Astrocyte (in vitro differentiated cells and primary cell): ENCODE measurements at regions not wholly inside any gene's neighbourhood (a gene's known extent, or its start where the extent isn't known, plus 50 kb on each side); places are given as distances from the start of the nearest gene placed in this dataset.

ENCODE experiments used
- DNase-seq: peaks from one replicate; pipeline ENCODE4 v3.0.0-alpha.2; 2010; ENCODE audit warnings: low read depth
- FAIRE-seq: peaks from 2 replicates; lab custom pipeline; 2011; peaks lifted over from hg19 to GRCh38; lab: Jason Lieb, UNC
- H2AFZ ChIP-seq: 2 replicates; pipeline ENCODE4 v1.6.0; 2012; ENCODE audit warnings: low read depth, low read length, inconsistent platforms
- H3K27ac ChIP-seq: 2 replicates; pipeline ENCODE4 v1.5.1; 2011; ENCODE audit warnings: low read depth, low read length, inconsistent platforms
- H3K27me3 ChIP-seq: 2 replicates; pipeline ENCODE4 v1.6.0; 2011; ENCODE audit warnings: low read length, inconsistent platforms; ENCODE audit not compliant: insufficient read depth
- H3K36me3 ChIP-seq: 2 replicates; pipeline ENCODE4 v1.5.1; 2011; ENCODE audit warnings: low read length, inconsistent platforms; ENCODE audit not compliant: insufficient read depth
- H3K4me1 ChIP-seq: 2 replicates; pipeline ENCODE4 v1.5.1; 2011; ENCODE audit warnings: low read length, inconsistent platforms; ENCODE audit not compliant: insufficient read depth
- H3K4me2 ChIP-seq: 2 replicates; pipeline ENCODE4 v1.6.0; 2012; ENCODE audit warnings: low read length, inconsistent platforms
- H3K4me3 ChIP-seq: 2 replicates; pipeline ENCODE4 v1.5.1; 2011; ENCODE audit warnings: low read depth, mild to moderate bottlenecking, low read length, inconsistent platforms; ENCODE audit not compliant: insufficient read depth
- H3K79me2 ChIP-seq: 2 replicates; pipeline ENCODE4 v1.6.0; 2012; ENCODE audit warnings: mild to moderate bottlenecking, low read length, inconsistent platforms; ENCODE audit not compliant: insufficient read depth
- H3K9ac ChIP-seq: 2 replicates; pipeline ENCODE4 v1.6.0; 2012; ENCODE audit warnings: mild to moderate bottlenecking, low read length, inconsistent platforms
- H3K9me3 ChIP-seq: 2 replicates; pipeline ENCODE4 v1.5.1; 2012; ENCODE audit warnings: low read depth, mild to moderate bottlenecking, low read length, inconsistent platforms; ENCODE audit not compliant: insufficient read depth
- H4K20me1 ChIP-seq: 2 replicates; pipeline ENCODE4 v1.6.0; 2012; ENCODE audit warnings: low read length, inconsistent platforms; ENCODE audit not compliant: insufficient read depth
- H3K27ac Mint-ChIP-seq: one replicate; pipeline ENCODE4 v1.8.0; 2021; ENCODE audit warnings: mild to moderate bottlenecking, mixed read lengths; ENCODE audit not compliant: unreplicated experiment
- H3K27me3 Mint-ChIP-seq: one replicate; pipeline ENCODE4 v1.8.0; 2021; ENCODE audit warnings: low read depth, mixed read lengths; ENCODE audit not compliant: unreplicated experiment
- H3K36me3 Mint-ChIP-seq: one replicate; pipeline ENCODE4 v1.8.0; 2021; ENCODE audit warnings: low read depth, mixed read lengths; ENCODE audit not compliant: unreplicated experiment
- H3K4me1 Mint-ChIP-seq: one replicate; pipeline ENCODE4 v1.8.0; 2021; ENCODE audit warnings: low read depth, mixed read lengths; ENCODE audit not compliant: unreplicated experiment
- H3K4me3 Mint-ChIP-seq: one replicate; pipeline ENCODE4 v1.8.0; 2021; ENCODE audit warnings: mild to moderate bottlenecking, moderate library complexity, mixed read lengths; ENCODE audit not compliant: unreplicated experiment
- H3K9me3 Mint-ChIP-seq: one replicate; pipeline ENCODE4 v1.8.0; 2021; ENCODE audit warnings: mild to moderate bottlenecking, mixed read lengths; ENCODE audit not compliant: unreplicated experiment
- EZH2 ChIP-seq: IDR thresholded peaks from 2 replicates; pipeline ENCODE4 v1.6.1; 2012; ENCODE audit warnings: mild to moderate bottlenecking, low read length, inconsistent platforms; ENCODE audit not compliant: insufficient read depth
- TF ChIP-seq, protein P1 (sequence below): IDR thresholded peaks from 2 replicates; pipeline ENCODE4 v1.5.1; 2011; ENCODE audit warnings: low read depth, mild to moderate bottlenecking, inconsistent platforms, low read length, moderate library complexity; ENCODE audit not compliant: insufficient read depth

- no peak overlapping the region for H3K27ac ChIP-seq
- no peak for FAIRE-seq
Measured at GRCh38 chr22:34015642-34016041, 95.4 kb upstream of the LARGE1 start.

GRCh38 chr22:34017205-34017604 is 96.9 kb upstream of the LARGE1 start:
- H3K4me1 Mint-ChIP-seq: no peaks in the 10 kb centered on the region
- Histone ChIP-seq H3K36me3 (no peaks in the 10 kb centered on the region), H3K27ac (no peak overlapping the region), H3K4me1 (no peaks in the 10 kb centered on the region), H3K4me2 (no peak overlapping the region), H3K27me3 (no peaks in the 10 kb centered on the region), H3K79me2 (no peaks in the 10 kb centered on the region), H3K9ac (no peak overlapping the region), H2AFZ (no peak overlapping the region), H3K9me3 (peaks cover 3% of the 10 kb centered on the region), H4K20me1 (no peaks in the 10 kb centered on the region), H3K4me3 (no peak overlapping the region)
- no peaks in the 10 kb centered on the region for H3K27me3 Mint-ChIP-seq
- DNase-seq: no peak
- H3K4me3 Mint-ChIP-seq: no peak overlapping the region
- TF ChIP-seq, protein P1, sequence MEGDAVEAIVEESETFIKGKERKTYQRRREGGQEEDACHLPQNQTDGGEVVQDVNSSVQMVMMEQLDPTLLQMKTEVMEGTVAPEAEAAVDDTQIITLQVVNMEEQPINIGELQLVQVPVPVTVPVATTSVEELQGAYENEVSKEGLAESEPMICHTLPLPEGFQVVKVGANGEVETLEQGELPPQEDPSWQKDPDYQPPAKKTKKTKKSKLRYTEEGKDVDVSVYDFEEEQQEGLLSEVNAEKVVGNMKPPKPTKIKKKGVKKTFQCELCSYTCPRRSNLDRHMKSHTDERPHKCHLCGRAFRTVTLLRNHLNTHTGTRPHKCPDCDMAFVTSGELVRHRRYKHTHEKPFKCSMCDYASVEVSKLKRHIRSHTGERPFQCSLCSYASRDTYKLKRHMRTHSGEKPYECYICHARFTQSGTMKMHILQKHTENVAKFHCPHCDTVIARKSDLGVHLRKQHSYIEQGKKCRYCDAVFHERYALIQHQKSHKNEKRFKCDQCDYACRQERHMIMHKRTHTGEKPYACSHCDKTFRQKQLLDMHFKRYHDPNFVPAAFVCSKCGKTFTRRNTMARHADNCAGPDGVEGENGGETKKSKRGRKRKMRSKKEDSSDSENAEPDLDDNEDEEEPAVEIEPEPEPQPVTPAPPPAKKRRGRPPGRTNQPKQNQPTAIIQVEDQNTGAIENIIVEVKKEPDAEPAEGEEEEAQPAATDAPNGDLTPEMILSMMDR: no peak
- no peak for TF ChIP-seq EZH2
- H3K9me3 Mint-ChIP-seq: peaks cover 4% of the 10 kb centered on the region
- FAIRE-seq: no peak
- no peaks in the 10 kb centered on the region for H3K36me3 Mint-ChIP-seq
- no peak overlapping the region for H3K27ac Mint-ChIP-seq

More at GRCh38 chr22:34015642-34016041, 95.4 kb upstream of the LARGE1 start:
- H3K9me3 Mint-ChIP-seq: peaks cover 6% of the 10 kb centered on the region
- Histone ChIP-seq H3K4me2 (no peak overlapping the region), H3K79me2 (no peaks in the 10 kb centered on the region), H3K4me3 (no peak overlapping the region), H3K4me1 (no peaks in the 10 kb centered on the region), H3K36me3 (no peaks in the 10 kb centered on the region), H3K27me3 (no peaks in the 10 kb centered on the region), H4K20me1 (no peaks in the 10 kb centered on the region), H3K9me3 (peaks cover 3% of the 10 kb centered on the region), H2AFZ (no peak overlapping the region), H3K9ac (no peak overlapping the region)
- H3K27ac Mint-ChIP-seq: no peak overlapping the region
- no peak overlapping the region for H3K4me3 Mint-ChIP-seq
- no peaks in the 10 kb centered on the region for H3K4me1 Mint-ChIP-seq
- H3K36me3 Mint-ChIP-seq: no peaks in the 10 kb centered on the region
- peaks cover under 1% of the 10 kb centered on the region for H3K27me3 Mint-ChIP-seq
- no peak for DNase-seq
- TF ChIP-seq, protein P1: no peak
- TF ChIP-seq EZH2: no peak

- Histone ChIP-seq H3K4me3 (no peak overlapping the region), H4K20me1 (no peaks in the 10 kb centered on the region), H3K9me3 (peaks cover 6% of the 10 kb centered on the region), H3K4me1 (no peaks in the 10 kb centered on the region), H3K36me3 (no peaks in the 10 kb centered on the region), H3K27ac (no peak overlapping the region), H3K9ac (no peak overlapping the region), H3K79me2 (no peaks in the 10 kb centered on the region), H3K4me2 (no peak overlapping the region), H2AFZ (no peak overlapping the region), H3K27me3 (no peaks in the 10 kb centered on the region)
- peaks cover 4% of the 10 kb centered on the region for H3K9me3 Mint-ChIP-seq
- H3K27ac Mint-ChIP-seq: no peak overlapping the region
- peaks cover 1% of the 10 kb centered on the region for H3K27me3 Mint-ChIP-seq
- DNase-seq: no peak
- no peaks in the 10 kb centered on the region for H3K36me3 Mint-ChIP-seq
- no peaks in the 10 kb centered on the region for H3K4me1 Mint-ChIP-seq
- FAIRE-seq: no peak
- H3K4me3 Mint-ChIP-seq: no peak overlapping the region
- no peak for TF ChIP-seq EZH2
- TF ChIP-seq, protein P1: no peak
Measured at GRCh38 chr22:34019190-34019845, 99.0 kb upstream of the LARGE1 start.
